SK-N-SH (cell line): ENCODE measurements at regions not wholly inside any gene's neighbourhood (a gene's known extent, or its start where the extent isn't known, plus 50 kb on each side); places are given as distances from the start of the nearest gene placed in this dataset.

ENCODE experiments used
- CTCF ChIA-PET: fragments of 300-600, 350-600 bp; formaldehyde crosslinking; extraction: SDS; loops from one replicate; lab custom pipeline; 2021; lab: Yijun Ruan, JAX
- POLR2A ChIA-PET: fragments of 350-600 bp; sonication (Branson Sonifier 250); formaldehyde crosslinking; extraction: SDS; loops from one replicate; lab custom pipeline; 2020; ENCODE audit warnings: antibody characterized with exemption, inconsistent platforms; lab: Yijun Ruan, JAX
- DNase-seq: peaks from one replicate; pipeline ENCODE4 v3.0.0; 2012
- H2AFZ ChIP-seq: fragments of 200-600 bp; sonication (generic); 2 replicates; pipeline ENCODE4 v1.8.1; 2016; ENCODE audit warnings: antibody characterized with exemption, mild to moderate bottlenecking, low read depth
- H3F3A ChIP-seq: fragments of 200-600 bp; sonication (generic); replicated peaks from 2 replicates; pipeline ENCODE3; 2016; ENCODE audit warnings: antibody characterized with exemption, mild to moderate bottlenecking; ENCODE audit not compliant: insufficient read depth
- H3K27ac ChIP-seq, 2 experiments: fragments of 200-500 bp in 1 of 2; fragments of 200-600 bp in 1 of 2; sonication (Bioruptor generic) in 1 of 2; sonication (generic), shearing (Covaris generic) in 1 of 2; 2 replicates each; pipeline versions ENCODE4 v1.5.1 to v1.6.1; 2014 to 2016; ENCODE audit warnings: low read depth in 2 of 2, inconsistent platforms in 1 of 2, low read length in 1 of 2, mild to moderate bottlenecking in 1 of 2, mixed read lengths in 1 of 2
- H3K27me3 ChIP-seq: fragments of 200-600 bp; sonication (generic), shearing (Covaris generic); 2 replicates; pipeline ENCODE4 v1.6.1; 2016; ENCODE audit warnings: mixed run types; ENCODE audit not compliant: insufficient read depth
- H3K36me3 ChIP-seq, 2 experiments: fragments of 200-500 bp in 1 of 2; fragments of 200-600 bp in 1 of 2; sonication (Bioruptor generic) in 1 of 2; sonication (generic) in 1 of 2; replicated peaks in 1 of 2; 2 replicates each; pipeline versions ENCODE3 to v1.5.1; 2014 to 2016; ENCODE audit warnings: low read length in 1 of 2, mild to moderate bottlenecking in 1 of 2; ENCODE audit not compliant: insufficient read depth in 2 of 2, control insufficient read depth in 1 of 2
- H3K4me1 ChIP-seq, 2 experiments: fragments of 200-500 bp in 1 of 2; fragments of 200-600 bp in 1 of 2; sonication (Bioruptor generic) in 1 of 2; sonication (generic), shearing (Covaris generic) in 1 of 2; 2 replicates each; pipeline versions ENCODE4 v1.5.1 to v1.6.1; 2014 to 2016; ENCODE audit warnings: low read depth in 1 of 2, low read length in 1 of 2, mixed run types in 1 of 2; ENCODE audit not compliant: insufficient read depth in 2 of 2, control insufficient read depth in 1 of 2
- H3K4me2 ChIP-seq: fragments of 200-600 bp; sonication (generic), shearing (Covaris generic); 2 replicates; pipeline ENCODE4 v1.6.1; 2017; ENCODE audit warnings: mixed run types
- H3K4me3 ChIP-seq, 2 experiments: fragments of 200-500 bp in 1 of 2; fragments of 200-600 bp in 1 of 2; sonication (Bioruptor generic) in 1 of 2; sonication (generic), shearing (Covaris generic) in 1 of 2; 2 replicates each; pipeline versions ENCODE4 v1.5.1 to v1.8.1; 2014 to 2016; ENCODE audit warnings: low read depth in 2 of 2, inconsistent platforms in 1 of 2, low read length in 1 of 2, mild to moderate bottlenecking in 1 of 2, mixed read lengths in 1 of 2, moderate library complexity in 1 of 2
- H3K79me2 ChIP-seq: fragments of 200-600 bp; sonication (generic); 2 replicates; pipeline ENCODE4 v1.8.1; 2017; ENCODE audit warnings: mild to moderate bottlenecking; ENCODE audit not compliant: insufficient read depth
- H3K9ac ChIP-seq: fragments of 200-600 bp; sonication (generic); 2 replicates; pipeline ENCODE4 v1.6.1; 2017; ENCODE audit warnings: mixed run types
- H3K9me2 ChIP-seq: fragments of 200-600 bp; sonication (generic); 2 replicates; pipeline ENCODE4 v1.6.1; 2017; ENCODE audit warnings: mixed run types
- H3K9me3 ChIP-seq: fragments of 200-600 bp; sonication (generic); 2 replicates; pipeline ENCODE4 v1.6.1; 2017; ENCODE audit warnings: mixed run types, mild to moderate bottlenecking, moderate library complexity
- H4K20me1 ChIP-seq: fragments of 200-600 bp; sonication (generic); 2 replicates; pipeline ENCODE4 v1.6.1; 2017; ENCODE audit warnings: mild to moderate bottlenecking, mixed run types; ENCODE audit not compliant: insufficient read depth
- ELF1 ChIP-seq: IDR thresholded peaks from 2 replicates; pipeline ENCODE4 v1.4.0; 2012
- FOSL2 ChIP-seq: IDR thresholded peaks from 2 replicates; pipeline ENCODE4 v1.4.0; 2012; ENCODE audit warnings: low read depth, mild to moderate bottlenecking, moderate library complexity, borderline replicate concordance
- GABPA ChIP-seq: IDR thresholded peaks from 2 replicates; pipeline ENCODE4 v1.4.0; 2012; ENCODE audit warnings: low read depth, mild to moderate bottlenecking
- GATA2 ChIP-seq: sonication (generic); formaldehyde crosslinking; IDR thresholded peaks from 2 replicates; pipeline ENCODE4 v1.5.0; 2020; ENCODE audit warnings: mild to moderate bottlenecking, missing genetic modification reagents
- MXI1 ChIP-seq: IDR thresholded peaks from 2 replicates; pipeline ENCODE4 v1.6.1; 2012; ENCODE audit warnings: mild to moderate bottlenecking, low read depth, low read length, improper control_type of control experiment
- RAD21 ChIP-seq: IDR thresholded peaks from 2 replicates; pipeline ENCODE4 v1.6.1; 2012; ENCODE audit warnings: mild to moderate bottlenecking, low read length
- SIN3A ChIP-seq: IDR thresholded peaks from 2 replicates; pipeline ENCODE4 v1.6.1; 2012; ENCODE audit warnings: low read depth, mild to moderate bottlenecking, low read length, moderate library complexity, borderline replicate concordance
- SMC3 ChIP-seq: IDR thresholded peaks from 2 replicates; pipeline ENCODE4 v1.6.1; 2012; ENCODE audit warnings: low read depth, low read length, improper control_type of control experiment
- TCF12 ChIP-seq: IDR thresholded peaks from 2 replicates; pipeline ENCODE4 v1.4.0; 2012
- WGBS: methylation state at CpG from one replicate; pipeline ENCODE4 v1.1.6; 2017; ENCODE audit warnings: low lambda C conversion rate; 5-methylcytosine and 5-hydroxymethylcytosine counted together
- TF ChIP-seq, protein P1 (sequence below): IDR thresholded peaks from 2 replicates; pipeline ENCODE4 v1.6.1; 2012; ENCODE audit warnings: mild to moderate bottlenecking, low read depth, low read length, moderate library complexity

DNA sequence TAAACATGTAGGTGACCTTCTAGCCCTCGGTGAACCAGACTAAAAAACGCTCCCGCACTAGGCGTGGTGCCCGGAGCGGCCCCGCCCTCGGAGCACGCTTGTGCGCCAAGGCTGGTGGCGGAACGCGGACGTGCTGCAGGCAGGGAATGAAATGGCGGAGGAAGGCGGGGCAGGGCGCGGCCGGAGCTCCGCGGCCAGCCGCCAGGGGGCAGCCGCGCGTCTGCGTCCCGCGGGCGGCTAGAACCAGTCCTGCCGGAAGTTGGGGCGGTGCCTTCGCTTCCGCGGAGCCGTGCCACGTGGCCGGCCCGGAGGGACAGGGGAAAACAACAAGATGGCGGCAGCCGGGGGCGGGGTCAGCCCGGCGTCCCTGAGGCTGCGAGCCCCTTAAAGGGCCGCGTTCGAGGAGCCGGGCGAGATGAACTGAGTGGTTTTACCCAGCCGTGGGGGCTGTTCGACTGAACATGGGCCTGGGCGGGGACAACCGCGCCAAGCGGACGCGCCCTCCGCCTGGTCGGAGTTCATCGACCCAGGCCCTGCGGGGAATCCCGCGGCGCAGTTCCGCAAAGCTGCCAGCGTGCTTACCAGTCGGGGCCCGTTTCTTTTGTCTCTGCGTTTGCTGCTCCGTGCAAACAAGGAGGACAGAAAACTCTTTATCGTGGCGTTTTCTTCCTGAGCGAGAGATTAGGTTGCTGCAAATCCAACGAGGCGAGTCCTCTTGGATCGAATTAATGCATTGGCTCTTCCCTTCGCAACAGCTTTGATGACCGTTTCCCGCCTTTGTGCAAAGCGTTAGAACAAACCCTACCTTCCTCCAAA is 90.9 kb upstream of the CHD2 start (continued):
- TF ChIP-seq, protein P1, sequence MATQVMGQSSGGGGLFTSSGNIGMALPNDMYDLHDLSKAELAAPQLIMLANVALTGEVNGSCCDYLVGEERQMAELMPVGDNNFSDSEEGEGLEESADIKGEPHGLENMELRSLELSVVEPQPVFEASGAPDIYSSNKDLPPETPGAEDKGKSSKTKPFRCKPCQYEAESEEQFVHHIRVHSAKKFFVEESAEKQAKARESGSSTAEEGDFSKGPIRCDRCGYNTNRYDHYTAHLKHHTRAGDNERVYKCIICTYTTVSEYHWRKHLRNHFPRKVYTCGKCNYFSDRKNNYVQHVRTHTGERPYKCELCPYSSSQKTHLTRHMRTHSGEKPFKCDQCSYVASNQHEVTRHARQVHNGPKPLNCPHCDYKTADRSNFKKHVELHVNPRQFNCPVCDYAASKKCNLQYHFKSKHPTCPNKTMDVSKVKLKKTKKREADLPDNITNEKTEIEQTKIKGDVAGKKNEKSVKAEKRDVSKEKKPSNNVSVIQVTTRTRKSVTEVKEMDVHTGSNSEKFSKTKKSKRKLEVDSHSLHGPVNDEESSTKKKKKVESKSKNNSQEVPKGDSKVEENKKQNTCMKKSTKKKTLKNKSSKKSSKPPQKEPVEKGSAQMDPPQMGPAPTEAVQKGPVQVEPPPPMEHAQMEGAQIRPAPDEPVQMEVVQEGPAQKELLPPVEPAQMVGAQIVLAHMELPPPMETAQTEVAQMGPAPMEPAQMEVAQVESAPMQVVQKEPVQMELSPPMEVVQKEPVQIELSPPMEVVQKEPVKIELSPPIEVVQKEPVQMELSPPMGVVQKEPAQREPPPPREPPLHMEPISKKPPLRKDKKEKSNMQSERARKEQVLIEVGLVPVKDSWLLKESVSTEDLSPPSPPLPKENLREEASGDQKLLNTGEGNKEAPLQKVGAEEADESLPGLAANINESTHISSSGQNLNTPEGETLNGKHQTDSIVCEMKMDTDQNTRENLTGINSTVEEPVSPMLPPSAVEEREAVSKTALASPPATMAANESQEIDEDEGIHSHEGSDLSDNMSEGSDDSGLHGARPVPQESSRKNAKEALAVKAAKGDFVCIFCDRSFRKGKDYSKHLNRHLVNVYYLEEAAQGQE, result peak; percentile 68
- TF ChIP-seq MXI1 (peak; percentile 89), GATA2 (no peak), ELF1 (peak; percentile 71), SMC3 (peak; percentile 88), GABPA (peak; percentile 78), SIN3A (peak; percentile 59; the same call in 1 of the 2 replicates), FOSL2 (no peak), TCF12 (0 out of 2 replicates have a peak, but pooled peaks have one; percentile 25), RAD21 (peak; percentile 78)

DNA sequence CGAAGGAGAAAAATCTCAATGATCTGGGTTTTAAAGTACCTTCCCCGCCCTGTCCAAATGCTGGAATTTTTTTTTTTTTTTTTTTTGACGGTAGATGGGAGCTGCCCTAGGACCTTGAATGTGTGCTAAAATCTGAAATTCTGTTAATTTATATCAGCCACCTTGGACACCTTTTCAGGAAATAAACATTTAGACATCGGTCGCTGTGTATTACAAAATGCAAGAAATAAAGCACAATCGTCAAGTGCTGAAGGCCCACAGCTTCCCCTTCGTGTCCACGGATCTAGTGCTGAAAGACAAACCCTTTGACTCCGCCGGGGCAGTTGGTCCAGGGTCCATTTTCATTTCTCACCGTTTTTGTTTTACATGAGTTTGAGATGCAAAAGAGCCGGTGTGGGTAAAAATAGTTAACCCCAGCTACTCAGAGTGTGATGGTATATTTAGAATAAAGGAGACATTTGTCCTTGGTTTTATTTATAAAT is 90.2 kb upstream of the CHD2 start:
- WGBS, result 66% methylated on average over 12 of the region's 12 CpGs
- Histone ChIP-seq H3F3A (peaks cover 20% of the 10 kb centered on the region), H2AFZ (peak overlapping the region; percentile 96; the same call in 1 of the 2 replicates), H3K4me1 (no peaks in the 10 kb centered on the region; a peak in 1 of 4 replicates), H3K9ac (peak overlapping the region; percentile 70), H4K20me1 (no peaks in the 10 kb centered on the region), H3K9me3 (no peaks in the 10 kb centered on the region), H3K4me3 (peak overlapping the region in 1 of 2 experiments; percentile 40; a peak in 2 of 4 replicates), H3K27ac (peak overlapping the region; percentile 81 to 88), H3K9me2 (no peaks in the 10 kb centered on the region), H3K4me2 (no peak overlapping the region; the same call in 1 of the 2 replicates), H3K79me2 (no peaks in the 10 kb centered on the region), H3K27me3 (no peaks in the 10 kb centered on the region), H3K36me3 (no peaks in the 10 kb centered on the region)
- ChIA-PET CTCF (interaction anchor here (0.7 to 5.3 kb wide), 13 partner anchors 11 to 128 kb away, joined by 3 to 41 read pairs (median 14); no protein-coding TSS in a partner anchor), POLR2A (interaction anchor here (0.8 to 2.9 kb wide), 8 partner anchors 10 to 108 kb away, joined by 3 to 63 read pairs (median 10); partner anchors contain the start of gene CHD2)
- TF ChIP-seq SMC3, result no peak
- TF ChIP-seq, protein P1, result 0 out of 2 replicates have a peak, but pooled peaks have one; percentile 17
- DNase-seq, result no peak
